Esophagus muscularis mucosa (tissue), 4 donors: ENCODE measurements at regions not wholly inside any gene's neighbourhood (a gene's known extent, or its start where the extent isn't known, plus 50 kb on each side); places are given as distances from the start of the nearest gene placed in this dataset.
"Not testable (repeated sequence)": the region's sequence is repeated elsewhere in the genome, so short reads cannot be mapped to it uniquely, and the experiment has no call there.

ENCODE experiments used
- DNase-seq: peaks from one replicate; pipeline ENCODE4 v3.0.0-alpha.2; 2017; ENCODE audit errors: extremely low spot score
- H3K27ac ChIP-seq, 4 donors: fragments of 200-600 bp; sonication (generic); replicated peaks in 1 of 4; 1 replicate in 3 of 4; 2 replicates in 1 of 4; pipeline ENCODE4 v1.5.1; 2016 to 2019; ENCODE audit warnings: mild to moderate bottlenecking in 1 of 4
- H3K27me3 ChIP-seq, 4 donors: fragments of 200-600 bp; sonication (generic); one replicate each; pipeline versions ENCODE4 v1.5.1 to v1.6.0; 2016 to 2019
- H3K36me3 ChIP-seq, 4 donors: fragments of 200-600 bp; sonication (generic); one replicate each; pipeline ENCODE4 v1.5.1; 2016 to 2019
- H3K4me1 ChIP-seq, 4 donors: fragments of 200-600 bp; sonication (generic); one replicate each; pipeline ENCODE4 v1.5.1; 2016 to 2019
- H3K4me3 ChIP-seq, 4 donors: fragments of 200-600 bp; sonication (generic); 1 replicate in 2 of 4; 2 replicates in 2 of 4; pipeline ENCODE4 v1.5.1; 2016 to 2019; ENCODE audit warnings: mild to moderate bottlenecking in 4 of 4, moderate library complexity in 1 of 4
- H3K9me3 ChIP-seq, 4 donors: fragments of 200-600 bp; sonication (generic); 1 replicate in 3 of 4; 2 replicates in 1 of 4; pipeline ENCODE4 v1.5.1; 2016 to 2019
- CTCF ChIP-seq, 3 experiments: fragments of 200-600 bp in 2 of 3; fragments of 450-650 bp in 1 of 3; sonication (generic) in 2 of 3; IDR thresholded peaks; one replicate each; pipeline ENCODE4 v1.5.1; 2017 to 2019; ENCODE audit warnings: antibody characterized with exemption in 3 of 3, mild to moderate bottlenecking in 2 of 3, moderate library complexity in 1 of 3
- EP300 ChIP-seq: sonication (generic); formaldehyde crosslinking; IDR thresholded peaks from one replicate; pipeline ENCODE4 v1.6.1; 2017; ENCODE audit warnings: antibody characterized with exemption
- POLR2A ChIP-seq: fragments of 450-650 bp; IDR thresholded peaks from one replicate; pipeline ENCODE4 v1.6.1; 2017; ENCODE audit warnings: antibody characterized with exemption, moderate library complexity, mild to moderate bottlenecking, low read depth
- POLR2AphosphoS5 ChIP-seq, 2 donors: sonication (generic); formaldehyde crosslinking; IDR thresholded peaks; one replicate each; pipeline ENCODE4 v1.6.1; 2017; ENCODE audit warnings: antibody characterized with exemption in 2 of 2
- WGBS: methylation state at CpG from one replicate; pipeline ENCODE4 v1.1.5; 2018; 5-methylcytosine and 5-hydroxymethylcytosine counted together
- intact Hi-C: fragments of 100-400 bp; cut with DNase I; formaldehyde crosslinking; loops from one replicate; pipeline ENCODE4 v1.15.1; 2023

DNA sequence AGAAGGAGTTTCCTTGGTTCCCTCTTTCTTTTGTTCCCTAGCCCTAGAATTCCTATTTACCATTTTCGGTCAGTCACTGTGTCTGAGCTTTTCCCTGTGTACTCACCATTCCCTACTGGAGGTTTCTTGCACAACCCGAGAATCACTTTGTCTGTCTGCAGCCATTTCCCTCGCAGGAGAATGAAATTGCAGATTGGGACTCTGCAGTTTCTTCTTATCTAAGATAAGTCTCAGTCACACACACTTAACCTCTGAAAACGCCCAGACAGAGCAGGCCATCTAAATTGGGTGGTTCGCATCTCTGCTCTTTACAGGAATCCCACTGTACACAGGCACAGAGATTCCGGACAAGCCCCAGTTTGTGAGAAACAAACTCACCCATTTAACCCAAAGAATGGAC, 58.6 kb upstream of the CNTNAP2 start:
- H3K9me3 ChIP-seq: no peaks in the 10 kb centered on the region
- no peak overlapping the region for H3K27ac ChIP-seq
- no peaks in the 10 kb centered on the region for H3K4me1 ChIP-seq
- no peaks in the 10 kb centered on the region for H3K36me3 ChIP-seq
- DNase-seq: no peak
- intact Hi-C loops: no loop called here
- WGBS: 86% methylated on average over 6 of the region's 6 CpGs
- H3K27me3 ChIP-seq: no peaks in the 10 kb centered on the region
- TF ChIP-seq POLR2AphosphoS5 (IDR thresholded peaks at IDR 0.05) (no peak), CTCF (IDR thresholded peaks at IDR 0.05) (no peak), POLR2A (no peak), EP300 (no peak)
- H3K4me3 ChIP-seq: no peak overlapping the region

GRCh38 chr7:146054909-146055308, 61.7 kb upstream of the CNTNAP2 start:
- Histone ChIP-seq H3K36me3 (no peaks in the 10 kb centered on the region), H3K4me3 (no peak overlapping the region), H3K27ac (no peak overlapping the region), H3K27me3 (no peaks in the 10 kb centered on the region), H3K4me1 (no peaks in the 10 kb centered on the region), H3K9me3 (no peaks in the 10 kb centered on the region)
- TF ChIP-seq EP300: no peak
- TF ChIP-seq POLR2AphosphoS5 (IDR thresholded peaks at IDR 0.05): no peak
- TF ChIP-seq POLR2A: no peak
- no peak for TF ChIP-seq CTCF (IDR thresholded peaks at IDR 0.05)
- WGBS: 82% methylated on average over 2 of the region's 2 CpGs
- intact Hi-C loops: no loop called here
- no peak for DNase-seq

DNA sequence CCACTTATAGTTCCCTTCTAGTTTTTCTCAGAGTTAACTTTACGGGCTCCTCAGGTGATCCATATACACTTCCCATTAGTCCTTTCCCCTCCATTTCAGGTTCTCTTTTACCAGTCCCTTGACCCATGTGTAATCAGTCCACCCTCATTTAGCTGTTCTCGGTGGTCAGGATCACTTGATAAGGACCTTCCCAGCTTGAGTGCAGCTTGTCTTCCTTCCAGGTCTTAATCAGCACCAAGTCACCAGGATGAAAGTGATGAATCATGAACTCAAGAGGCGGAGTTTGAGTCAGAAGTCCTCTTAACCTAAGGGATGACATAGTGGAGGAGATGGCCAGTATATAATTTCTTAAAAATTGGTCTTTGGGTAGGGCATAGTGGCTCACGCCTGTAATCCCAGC, 63.1 kb upstream of the CNTNAP2 start:
- WGBS: 89% methylated on average over 4 of the region's 4 CpGs
- Histone ChIP-seq H3K36me3 (no peaks in the 10 kb centered on the region), H3K4me3 (no peak overlapping the region), H3K27ac (no peak overlapping the region), H3K4me1 (no peaks in the 10 kb centered on the region), H3K27me3 (no peaks in the 10 kb centered on the region), H3K9me3 (no peaks in the 10 kb centered on the region)
- no peak for DNase-seq
- intact Hi-C loops: no loop called here
- no peak for TF ChIP-seq CTCF (IDR thresholded peaks at IDR 0.05)
- no peak for TF ChIP-seq POLR2A
- no peak for TF ChIP-seq POLR2AphosphoS5 (IDR thresholded peaks at IDR 0.05)
- TF ChIP-seq EP300: no peak

GRCh38 chr7:146043310-146043709, 73.3 kb upstream of the CNTNAP2 start:
- H3K4me1 ChIP-seq, intact Hi-C loops, H3K9me3 ChIP-seq, H3K4me3 ChIP-seq, DNase-seq, H3K27ac ChIP-seq, H3K27me3 ChIP-seq, H3K36me3 ChIP-seq: not testable (repeated sequence)
- WGBS: 89% methylated on average over 12 of the region's 14 CpGs

GRCh38 chr7:146028251-146028750, 88.3 kb upstream of the CNTNAP2 start:
- Histone ChIP-seq H3K9me3 (no peaks in the 10 kb centered on the region), H3K27ac (no peak overlapping the region), H3K36me3 (no peaks in the 10 kb centered on the region), H3K4me1 (no peaks in the 10 kb centered on the region), H3K4me3 (no peak overlapping the region), H3K27me3 (no peaks in the 10 kb centered on the region)
- no peak for DNase-seq
- WGBS: 70% methylated on average over 3 of the region's 3 CpGs
- intact Hi-C loops: no loop called here
- TF ChIP-seq CTCF (IDR thresholded peaks at IDR 0.05) (no peak), EP300 (no peak), POLR2AphosphoS5 (IDR thresholded peaks at IDR 0.05) (no peak), POLR2A (no peak)
